IMR-90 (cell line): ENCODE measurements at regions not wholly inside any gene's neighbourhood (a gene's known extent, or its start where the extent isn't known, plus 50 kb on each side); places are given as distances from the start of the nearest gene placed in this dataset.
A peak's percentile ranks its signal among the peaks of the same experiment; 100 is the strongest.

ENCODE experiments used
- ATAC-seq: fragments of 200-7000 bp; cut with Tn5 transposase; 2 replicates; pipeline ENCODE4 v1.9.1; 2020; ENCODE audit warnings: low read depth, mild to moderate bottlenecking, moderate library complexity
- BruUV-seq: library from RNA; stranded (reverse); fragments of 400-500 nt; replicated peaks from 2 replicates; lab custom pipeline; 2021; lab: Mats Ljungman, UMichigan
- CTCF ChIA-PET: fragments of 300-600 bp; formaldehyde crosslinking; extraction: SDS; loops from one replicate; lab custom pipeline; 2021; ENCODE audit warnings: antibody characterized with exemption; lab: Yijun Ruan, JAX
- POLR2A ChIA-PET: fragments of 300-600 bp; sonication (Branson Sonifier 250); formaldehyde crosslinking; loops from one replicate; lab custom pipeline; 2022; ENCODE audit warnings: antibody characterized with exemption; ENCODE audit not compliant: unreplicated experiment; lab: Charles Lee
- DNase-seq: peaks from one replicate; pipeline ENCODE4 v3.0.0; 2013
- H2AFZ ChIP-seq: replicated peaks from 2 replicates; pipeline ENCODE3; 2013; ENCODE audit warnings: low read length, mild to moderate bottlenecking; ENCODE audit not compliant: poor library complexity
- H2AK5ac ChIP-seq: 2 replicates; pipeline ENCODE4 v1.6.1; 2013; ENCODE audit warnings: low read depth, low read length, inconsistent platforms
- H2AK9ac ChIP-seq: replicated peaks from 2 replicates; pipeline ENCODE3; 2013; ENCODE audit warnings: mild to moderate bottlenecking, low read depth, low read length, moderate library complexity; ENCODE audit not compliant: poor library complexity
- H2BK120ac ChIP-seq: 2 replicates; pipeline ENCODE4 v1.6.1; 2013; ENCODE audit warnings: low read depth, low read length, inconsistent platforms
- H2BK15ac ChIP-seq: 3 replicates; pipeline ENCODE4 v1.6.1; 2013; ENCODE audit warnings: low read depth, low read length, inconsistent platforms
- H2BK20ac ChIP-seq: 2 replicates; pipeline ENCODE4 v1.6.1; 2013; ENCODE audit warnings: low read depth, mild to moderate bottlenecking, inconsistent platforms, low read length, moderate library complexity
- H2BK5ac ChIP-seq: 2 replicates; pipeline ENCODE4 v1.6.1; 2013; ENCODE audit warnings: mild to moderate bottlenecking, low read depth, low read length, inconsistent platforms; ENCODE audit not compliant: poor library complexity, severe bottlenecking
- H3K14ac ChIP-seq: replicated peaks from 2 replicates; pipeline ENCODE4 v1.6.1; 2013; ENCODE audit warnings: low read depth, low read length, inconsistent platforms
- H3K18ac ChIP-seq: 2 replicates; pipeline ENCODE4 v1.6.1; 2013; ENCODE audit warnings: low read depth, low read length, control low read depth
- H3K23ac ChIP-seq: 2 replicates; pipeline ENCODE4 v1.6.1; 2013; ENCODE audit warnings: low read depth, low read length, inconsistent platforms
- H3K27ac ChIP-seq: 2 replicates; pipeline ENCODE4 v1.5.1; 2013; ENCODE audit warnings: mild to moderate bottlenecking, control low read depth, low read length; ENCODE audit not compliant: insufficient read depth
- H3K27me3 ChIP-seq: 2 replicates; pipeline ENCODE4 v1.6.1; 2013; ENCODE audit warnings: low read length; ENCODE audit not compliant: control insufficient read depth, insufficient read depth
- H3K36me3 ChIP-seq: 2 replicates; pipeline ENCODE4 v1.6.1; 2013; ENCODE audit warnings: low read length, mixed read lengths; ENCODE audit not compliant: control insufficient read depth, insufficient read depth
- H3K4ac ChIP-seq: 2 replicates; pipeline ENCODE4 v1.6.1; 2013; ENCODE audit warnings: low read depth, low read length, inconsistent platforms
- H3K4me1 ChIP-seq: 2 replicates; pipeline ENCODE4 v1.6.1; 2013; ENCODE audit warnings: low read length, mixed read lengths; ENCODE audit not compliant: control insufficient read depth, insufficient read depth
- H3K4me2 ChIP-seq: 2 replicates; pipeline ENCODE4 v1.6.1; 2013; ENCODE audit warnings: low read depth, mild to moderate bottlenecking, control low read depth, low read length, moderate library complexity
- H3K4me3 ChIP-seq: 2 replicates; pipeline ENCODE4 v1.5.1; 2013; ENCODE audit warnings: low read depth, mild to moderate bottlenecking, control low read depth, low read length, moderate library complexity; ENCODE audit not compliant: insufficient read depth
- H3K56ac ChIP-seq: 2 replicates; pipeline ENCODE4 v1.6.1; 2013; ENCODE audit warnings: low read length, inconsistent platforms; ENCODE audit not compliant: insufficient read depth; ENCODE audit errors: extremely low read depth
- H3K79me1 ChIP-seq, 2 experiments: 2 replicates each; pipeline ENCODE4 v1.6.1; 2013; ENCODE audit warnings: low read length in 2 of 2, inconsistent platforms in 1 of 2, low read depth in 1 of 2
- H3K9ac ChIP-seq: 2 replicates; pipeline ENCODE4 v1.6.1; 2013; ENCODE audit warnings: low read depth, low read length, control low read depth
- H3K9me1 ChIP-seq: 2 replicates; pipeline ENCODE4 v1.6.1; 2013; ENCODE audit warnings: low read length, inconsistent platforms; ENCODE audit not compliant: insufficient read depth
- H3K9me3 ChIP-seq: 2 replicates; pipeline ENCODE4 v1.6.1; 2013; ENCODE audit warnings: low read length; ENCODE audit not compliant: control insufficient read depth, insufficient read depth
- H4K20me1 ChIP-seq: 2 replicates; pipeline ENCODE4 v1.6.1; 2013; ENCODE audit warnings: low read length, inconsistent platforms; ENCODE audit not compliant: insufficient read depth
- H4K5ac ChIP-seq: 2 replicates; pipeline ENCODE4 v1.6.1; 2013; ENCODE audit warnings: mild to moderate bottlenecking, low read depth, low read length, control low read depth
- H4K8ac ChIP-seq, 2 experiments: 2 replicates each; pipeline ENCODE4 v1.6.1; 2013; ENCODE audit warnings: low read depth in 2 of 2, low read length in 2 of 2, control low read depth in 1 of 2, inconsistent platforms in 1 of 2
- H4K91ac ChIP-seq: 2 replicates; pipeline ENCODE4 v1.6.1; 2013; ENCODE audit warnings: low read depth, low read length, inconsistent platforms; ENCODE audit not compliant: insufficient read depth
- BHLHE40 ChIP-seq: fragments of 150-350 bp; IDR thresholded peaks from 2 replicates; pipeline ENCODE4 v1.6.1; 2016; ENCODE audit warnings: mild to moderate bottlenecking, low read depth, low read length
- CEBPB ChIP-seq: IDR thresholded peaks from 2 replicates; pipeline ENCODE4 v1.6.1; 2012; ENCODE audit warnings: low read depth, low read length, improper control_type of control experiment
- CTCF ChIP-seq: conservative IDR thresholded peaks from 2 replicates; pipeline ENCODE4 v1.5.1; 2012; ENCODE audit warnings: mild to moderate bottlenecking, low read depth, low read length, improper control_type of control experiment
- MAZ ChIP-seq: IDR thresholded peaks from 2 replicates; pipeline ENCODE4 v1.6.1; 2012; ENCODE audit warnings: low read depth, mild to moderate bottlenecking, low read length, improper control_type of control experiment, moderate library complexity, borderline replicate concordance
- NFE2L2 ChIP-seq: fragments of 150-350 bp; IDR thresholded peaks from 2 replicates; pipeline ENCODE4 v1.6.1; 2016; ENCODE audit warnings: low read depth, mild to moderate bottlenecking, low read length
- RCOR1 ChIP-seq: IDR thresholded peaks from 2 replicates; pipeline ENCODE4 v1.6.1; 2012; ENCODE audit warnings: mild to moderate bottlenecking, low read length, improper control_type of control experiment; ENCODE audit not compliant: insufficient replicate concordance
- RFX5 ChIP-seq: IDR thresholded peaks from 2 replicates; pipeline ENCODE4 v1.8.0; 2012; ENCODE audit warnings: low read depth, mild to moderate bottlenecking, low read length, moderate library complexity
- SMC3 ChIP-seq: fragments of 150-350 bp; IDR thresholded peaks from 2 replicates; pipeline ENCODE4 v1.6.1; 2016; ENCODE audit warnings: low read depth, mild to moderate bottlenecking, antibody characterized with exemption, low read length, moderate library complexity
- WGBS, 2 experiments: methylation state at CpG; one replicate each; pipeline versions ENCODE4 v1.1.5 to v1.1.7; 2013; ENCODE audit warnings: missing lambda C conversion rate in 2 of 2; ENCODE audit not compliant: insufficient read length in 1 of 2; ENCODE audit errors: extremely low coverage in 2 of 2; 5-methylcytosine and 5-hydroxymethylcytosine counted together
- dilution Hi-C: fragments of 300-500 bp; cut with HindIII; formaldehyde crosslinking; loops from one replicate; pipeline ENCODE4 v1.14.3; 2018; ENCODE audit warnings: low sequenced_read_pairs; ENCODE audit not compliant: unreplicated experiment
- in situ Hi-C: fragments of 300-500 bp; cut with MboI; formaldehyde crosslinking; loops from 3 replicates; pipeline ENCODE4 v1.14.3; 2019; ENCODE audit warnings: low sequenced_read_pairs, inconsistent platforms, mixed read lengths
- intact Hi-C: fragments of 100-400 bp; cut with micrococcal nuclease; formaldehyde crosslinking; loops from 2 replicates; pipeline ENCODE4 v1.10.0; 2022

GRCh38 chr5:179487145-179487544 lies 63.2 kb upstream of the RUFY1 start:
- ChIA-PET CTCF (no interaction called here), POLR2A (no interaction called here)
- no peak overlapping the region for H4K91ac ChIP-seq
- H3K18ac ChIP-seq: no peak overlapping the region
- no peak overlapping the region for H2AK9ac ChIP-seq
- dilution Hi-C loops (no loop called here), in situ Hi-C loops (loop anchor here (25.0 kb wide), 2 partner anchors 750 to 1200 kb away; partner anchors contain the start of gene ZNF354A), intact Hi-C loops (no loop called here)
- no peaks in the 10 kb centered on the region for H3K9me1 ChIP-seq
- no peak overlapping the region for H3K23ac ChIP-seq
- no peak overlapping the region for H3K9ac ChIP-seq
- peaks cover 4% of the 10 kb centered on the region; the same call in 1 of the 2 replicates for H3K9me3 ChIP-seq
- no peak overlapping the region for H2BK20ac ChIP-seq
- no peak overlapping the region for H3K4me3 ChIP-seq
- peak overlapping the region; percentile 15 for H2AFZ ChIP-seq
- no peak overlapping the region for H3K27ac ChIP-seq
- peaks cover 2% of the 10 kb centered on the region; the same call in 1 of the 2 replicates for H3K27me3 ChIP-seq
- no peak overlapping the region for H3K14ac ChIP-seq
- no peak overlapping the region for H3K4me2 ChIP-seq
- no peaks in the 10 kb centered on the region for H3K79me1 ChIP-seq
- no peaks in the 10 kb centered on the region for H3K36me3 ChIP-seq
- TF ChIP-seq CEBPB (no peak), RFX5 (no peak), BHLHE40 (no peak), MAZ (no peak), CTCF (no peak), SMC3 (no peak), RCOR1 (no peak), NFE2L2 (no peak)
- H2AK5ac ChIP-seq: no peak overlapping the region
- H2BK5ac ChIP-seq: no peak overlapping the region
- peaks cover 18% of the 10 kb centered on the region; the same call in 1 of the 2 replicates for H3K4me1 ChIP-seq
- no peak overlapping the region for H2BK120ac ChIP-seq
- ATAC-seq (no peak; the same call in 1 of the 2 replicates), DNase-seq (no peak)
- H2BK15ac ChIP-seq: no peak overlapping the region
- H4K8ac ChIP-seq: no peak overlapping the region
- H4K5ac ChIP-seq: no peak overlapping the region
- 51% methylated on average over 4 of the region's 8 CpGs; no CpG with 5 or more reads in 1 of the 2 experiments for WGBS, 2 experiments
- H3K56ac ChIP-seq: no peak overlapping the region
- H4K20me1 ChIP-seq: no peaks in the 10 kb centered on the region
- H3K4ac ChIP-seq: no peak overlapping the region
- no TSS peak for BruUV-seq
